Stimulated activated naive CD4-positive, alpha-beta T cell treated with Interleukin-2 at 50 U/mL for 16 hours (primary cell): ENCODE measurements at regions not wholly inside any gene's neighbourhood (a gene's known extent, or its start where the extent isn't known, plus 50 kb on each side); places are given as distances from the start of the nearest gene placed in this dataset.
"Not testable (repeated sequence)": the region's sequence is repeated elsewhere in the genome, so short reads cannot be mapped to it uniquely, and the experiment has no call there.

Experiments used
- DNase-seq: peaks from one replicate; lab custom pipeline; 2025; lab: John Stamatoyannopoulos, UW

DNA sequence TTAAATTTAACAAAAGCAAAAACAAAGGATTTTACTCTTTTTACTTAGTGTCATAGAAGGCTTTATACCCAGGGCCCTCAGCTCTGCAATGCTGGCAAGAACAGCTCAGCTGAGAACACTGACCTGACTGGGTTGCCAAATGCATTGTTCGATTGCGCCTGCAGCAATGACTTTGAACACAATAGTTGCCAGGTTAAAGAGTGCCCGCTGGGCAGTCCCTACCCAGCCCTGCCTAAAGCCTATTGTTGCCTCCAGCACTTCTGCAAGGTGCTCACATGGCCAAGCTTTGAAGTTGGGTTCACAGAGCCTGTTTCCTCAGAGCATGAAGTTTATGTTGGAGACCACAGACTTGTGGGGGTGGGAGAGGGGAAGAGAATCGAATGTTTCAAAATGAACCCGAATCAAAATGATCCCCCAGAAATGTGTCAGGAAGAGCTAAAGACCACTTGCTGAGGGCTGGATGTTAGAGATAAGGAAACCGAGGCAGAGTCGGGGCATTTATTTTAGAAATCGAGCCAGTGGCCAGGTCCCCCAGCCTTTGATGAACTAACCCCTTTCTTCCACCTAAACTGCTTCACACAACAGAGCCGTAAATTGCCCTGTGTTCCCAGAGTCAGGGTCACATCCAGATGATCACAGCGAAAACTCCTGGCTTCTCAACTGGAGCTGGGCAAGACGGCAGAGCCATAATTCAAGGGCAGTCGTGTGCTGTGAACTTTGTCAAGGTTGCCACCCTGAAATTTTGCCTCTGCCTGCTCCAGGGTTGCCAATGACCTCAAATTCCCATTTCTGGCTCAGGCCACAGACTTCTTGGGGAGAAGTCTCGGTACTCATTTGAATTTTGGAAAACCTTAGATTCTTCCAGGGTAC, 55.0 kb downstream of the FOXA2 start:
- no peak for DNase-seq

- no peak for DNase-seq
Observed at GRCh38 chr20:22526512-22527012, 57.8 kb downstream of the FOXA2 start.

GRCh38 chr20:22525821-22526220, 58.6 kb downstream of the FOXA2 start:
- DNase-seq, result no peak

DNA sequence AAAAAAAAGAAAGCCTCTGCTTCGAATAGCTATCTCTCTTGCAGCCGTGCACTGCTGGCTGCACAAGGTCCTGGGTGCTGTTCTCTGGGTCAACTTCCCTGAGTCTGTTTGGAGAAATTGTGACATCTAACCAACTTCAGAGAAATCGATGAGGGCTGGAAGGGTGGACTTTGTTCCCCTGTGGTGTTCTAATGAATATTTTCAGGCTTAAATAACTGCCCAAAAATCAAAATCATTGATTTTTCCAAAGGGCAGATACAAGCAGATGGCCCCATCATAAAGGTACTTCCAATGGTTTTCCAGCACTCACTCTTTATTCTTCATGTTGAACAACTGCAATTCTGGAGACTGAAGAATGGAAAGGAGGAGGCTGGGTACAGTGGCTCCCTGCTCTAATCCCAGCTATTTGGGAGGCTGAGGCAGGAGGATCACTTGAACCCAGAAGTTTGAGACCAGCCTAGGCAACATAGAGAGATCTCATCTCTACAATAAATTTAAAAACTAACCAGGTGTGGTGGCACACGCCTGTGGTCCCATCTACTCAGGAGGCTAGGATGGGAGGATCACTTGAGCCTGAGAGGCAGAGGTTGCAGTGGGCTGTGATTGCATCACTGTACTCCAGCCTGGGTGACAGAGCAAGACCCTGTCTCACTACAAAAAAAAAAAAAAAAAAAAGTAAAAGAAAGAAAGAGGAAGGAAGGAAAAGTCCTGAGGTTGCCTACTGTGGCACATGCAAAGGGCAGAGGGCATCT, 59.1 kb downstream of the FOXA2 start:
- no peak for DNase-seq

DNA sequence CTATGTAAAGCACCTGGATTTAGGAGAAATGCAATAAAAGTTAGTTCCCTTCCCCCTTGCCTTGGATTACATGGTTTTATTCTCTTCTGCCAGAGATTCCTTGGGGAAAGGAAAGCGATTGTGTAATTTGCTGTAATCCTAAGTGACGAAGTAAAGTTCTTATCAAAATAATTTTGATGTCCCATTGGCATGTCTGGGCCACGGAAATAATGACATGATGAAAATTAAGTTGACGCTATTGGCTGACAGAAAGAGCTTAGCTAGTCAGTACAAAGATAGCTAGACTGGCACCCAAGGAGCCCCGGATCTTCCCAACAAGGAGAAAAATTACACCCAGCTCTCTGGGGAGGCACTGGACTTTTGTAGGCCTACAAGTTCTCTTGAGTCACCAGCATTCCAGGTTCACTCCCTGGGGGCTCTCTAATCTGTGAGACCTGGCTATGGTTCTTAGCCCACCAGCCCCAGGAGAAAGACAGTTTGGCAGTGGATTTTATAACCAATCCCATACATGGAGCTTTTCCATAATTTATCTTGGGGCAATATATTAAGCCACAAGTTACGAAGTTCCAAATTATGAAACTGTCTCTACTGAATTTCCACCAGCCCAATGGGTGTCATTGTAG, 59.9 kb downstream of the FOXA2 start:
- no peak for DNase-seq

GRCh38 chr20:22523499-22524392, 60.6 kb downstream of the FOXA2 start:
- DNase-seq, result no peak

DNA sequence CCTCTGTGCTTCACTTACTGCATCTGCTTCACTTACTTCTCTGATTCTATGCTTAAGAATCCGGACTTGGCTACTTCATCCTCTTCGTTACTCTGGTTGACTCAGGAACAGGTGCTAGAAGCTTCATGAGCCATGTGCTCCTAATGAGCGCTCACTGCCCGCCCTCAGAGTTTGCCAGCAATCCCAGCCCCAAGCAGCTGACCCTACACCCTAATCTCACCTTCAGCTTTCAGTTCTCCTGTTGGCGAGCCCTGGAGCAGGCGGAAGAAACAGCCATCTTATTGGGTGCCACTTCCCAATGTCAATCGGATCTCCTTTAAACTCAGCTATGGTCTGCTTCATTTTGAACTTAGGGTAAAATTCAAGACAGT, 61.3 kb downstream of the FOXA2 start:
- DNase-seq, result no peak

DNA sequence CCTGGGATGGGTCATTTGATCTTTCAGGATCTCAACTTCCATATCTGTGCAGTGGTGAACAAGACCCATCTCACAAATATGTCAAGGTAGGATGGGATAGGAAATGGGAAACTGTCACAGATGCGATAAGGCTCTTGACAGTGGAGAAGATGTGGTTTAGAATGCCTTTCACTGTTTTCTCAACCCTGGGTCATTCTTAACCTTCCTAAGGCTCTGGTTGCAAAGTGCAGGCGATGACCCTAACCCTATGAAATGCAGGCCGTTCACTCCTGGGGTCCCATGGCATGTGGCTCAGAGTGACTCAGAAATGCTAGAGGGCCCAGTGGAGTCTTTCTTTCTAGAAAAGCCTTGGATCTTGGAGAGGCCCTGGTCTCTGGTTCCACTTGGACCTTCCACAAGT, 61.7 kb downstream of the FOXA2 start:
- DNase-seq, result no peak

DNA sequence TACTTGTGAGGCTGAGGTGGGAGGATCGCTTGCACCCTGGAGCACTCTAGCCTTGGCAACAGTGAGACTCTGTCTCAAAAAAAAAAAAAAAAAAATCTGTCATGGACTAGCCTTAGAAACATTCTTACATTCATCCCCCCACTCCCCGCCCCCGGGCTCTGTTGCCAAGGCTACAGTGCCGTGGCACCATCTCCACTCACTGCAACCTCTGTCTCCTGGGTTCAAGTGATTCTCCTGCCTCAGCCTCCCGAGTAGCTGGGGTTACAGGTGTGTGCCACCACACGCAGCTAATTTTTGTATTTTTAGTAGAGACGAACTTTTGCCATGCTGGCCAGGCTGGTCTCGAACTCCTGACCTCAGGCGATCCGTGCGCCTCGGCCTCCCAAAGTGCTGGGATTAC, 62.4 kb downstream of the FOXA2 start:
- not testable (repeated sequence) for DNase-seq

DNA sequence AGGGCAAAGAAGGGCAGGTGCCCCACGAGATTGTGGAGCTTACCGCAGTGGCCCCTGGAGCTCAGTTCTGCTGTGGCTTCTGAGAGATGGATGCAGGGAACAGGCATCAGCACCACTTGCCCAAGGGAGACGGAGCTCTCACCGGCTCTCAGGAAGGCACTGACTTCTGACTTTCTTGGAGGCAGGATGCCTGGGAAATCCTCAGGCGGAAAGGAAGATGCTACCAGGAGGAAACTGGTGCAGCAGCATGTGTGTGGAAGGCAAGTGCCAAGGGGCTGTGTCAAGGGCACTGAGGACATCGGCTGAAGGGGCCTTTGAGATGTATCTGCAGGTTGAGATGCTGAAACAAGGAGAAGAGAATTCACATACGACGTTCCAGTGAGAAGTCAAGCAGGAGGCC, 64.0 kb downstream of the FOXA2 start:
- no peak for DNase-seq

GRCh38 chr20:22515264-22515663, 69.1 kb downstream of the FOXA2 start:
- no peak for DNase-seq

GRCh38 chr20:22513574-22513973, 70.8 kb downstream of the FOXA2 start:
- no peak for DNase-seq

DNA sequence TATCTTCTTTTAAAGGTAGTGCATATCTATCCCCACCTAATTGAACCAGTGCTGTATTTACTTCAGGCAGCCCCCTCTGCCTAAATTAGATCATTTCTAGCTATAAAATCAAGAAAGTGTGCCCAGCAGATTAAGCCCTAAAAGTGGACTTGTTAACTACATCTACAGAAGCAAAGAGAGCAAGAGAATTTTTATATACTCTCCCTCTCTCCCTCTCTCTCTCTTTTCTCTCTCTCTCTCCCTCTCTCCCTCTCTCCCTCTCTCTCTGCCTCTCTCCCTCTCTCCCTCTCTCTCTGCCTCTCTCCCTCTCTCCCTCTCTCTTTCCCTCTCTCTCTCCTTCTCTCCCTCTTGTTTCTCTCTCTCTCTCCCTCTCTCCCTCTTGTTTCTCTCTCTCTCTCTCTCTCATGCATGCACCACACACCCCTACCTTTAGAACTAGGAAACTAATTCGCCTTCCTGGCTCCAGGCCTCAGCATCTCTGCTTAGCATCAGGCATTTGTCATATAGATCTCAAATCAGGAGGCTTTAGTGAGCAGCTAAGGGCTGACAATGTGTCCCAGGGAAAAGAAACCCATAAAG, 71.4 kb downstream of the FOXA2 start:
- DNase-seq, result no peak

DNA sequence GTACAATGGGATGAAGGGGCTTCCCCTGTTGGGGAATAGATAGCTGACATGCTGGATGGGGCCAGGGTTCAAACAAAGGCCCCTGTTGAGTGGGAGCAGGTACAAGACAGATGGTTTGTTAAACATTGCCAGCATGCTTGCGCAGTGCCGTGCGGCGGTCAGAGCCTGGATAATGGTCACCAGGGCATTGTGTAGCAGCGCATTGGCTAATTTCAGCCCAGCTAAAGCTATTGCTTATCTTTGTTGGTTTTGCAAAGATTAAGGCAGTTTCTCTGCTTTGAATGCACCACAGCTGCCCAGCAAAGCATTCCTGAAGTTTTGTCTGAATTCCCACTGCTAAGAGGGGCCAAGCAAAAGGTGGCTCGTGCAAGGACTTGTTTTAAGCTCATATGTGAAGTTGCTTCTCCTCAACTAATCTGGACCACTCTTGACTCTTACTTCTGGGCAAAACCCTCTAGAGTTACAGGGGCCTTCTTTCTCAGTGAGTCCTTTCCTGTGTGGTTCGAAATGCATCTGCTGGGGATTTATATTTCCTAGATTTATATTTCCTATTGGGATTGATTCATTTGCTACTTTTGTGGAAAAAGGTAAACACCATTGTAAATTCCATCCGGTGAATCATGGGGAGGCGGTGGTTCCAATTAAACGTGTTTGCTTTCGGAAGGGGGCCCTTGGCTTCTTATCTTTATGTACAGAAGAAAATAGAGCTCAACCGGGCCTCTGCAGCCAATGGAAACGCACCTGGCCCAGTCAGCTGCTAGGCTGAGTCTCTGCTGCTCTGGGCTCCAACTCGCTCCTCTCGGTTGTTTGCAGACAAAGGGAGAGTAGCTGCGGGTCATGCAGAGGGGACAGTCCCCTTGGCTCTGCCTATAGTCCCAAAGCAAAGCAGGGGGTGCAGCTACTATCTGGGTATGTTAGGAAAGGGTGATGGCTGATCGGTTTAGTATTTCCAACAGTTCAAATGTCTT, 72.1 kb downstream of the FOXA2 start:
- no peak for DNase-seq

GRCh38 chr20:22509843-22510147, 74.6 kb downstream of the FOXA2 start:
- no peak for DNase-seq

DNA sequence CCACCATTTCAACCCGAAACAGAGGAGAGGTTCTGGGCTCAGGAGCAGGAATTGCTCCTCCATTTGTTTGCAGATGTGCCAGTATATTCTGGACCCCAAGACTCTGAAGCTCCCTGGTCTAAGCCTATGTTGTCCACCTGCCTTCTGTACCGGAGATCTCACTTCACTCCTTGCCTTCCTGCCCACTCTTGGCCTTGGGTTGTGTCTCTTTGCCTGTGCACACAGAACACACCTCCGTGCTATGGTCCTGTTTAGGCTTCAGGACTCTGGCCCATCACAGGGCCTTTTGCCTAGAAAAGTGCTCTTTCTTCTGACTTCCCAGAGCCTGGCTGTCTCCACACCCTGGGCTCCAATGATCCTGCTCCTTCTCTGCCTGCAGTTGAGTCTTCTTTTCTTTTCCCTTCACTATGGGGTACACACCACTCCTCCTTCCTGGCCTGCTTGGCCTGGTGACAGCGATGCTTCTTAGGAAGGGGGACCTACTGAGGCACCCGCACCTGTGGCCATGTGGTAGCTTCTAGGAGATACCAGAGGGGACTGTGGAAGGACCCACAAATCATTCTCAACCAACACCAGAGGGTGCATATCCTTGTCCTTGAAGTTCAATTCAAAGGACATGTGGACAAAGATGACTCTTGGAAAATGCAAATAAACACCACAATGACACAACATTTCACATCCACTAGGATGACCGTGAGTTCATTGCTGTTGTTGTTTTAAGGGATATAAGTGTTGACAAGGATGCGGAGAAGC, 75.1 kb downstream of the FOXA2 start:
- DNase-seq, result no peak

GRCh38 chr20:22508426-22508825, 75.9 kb downstream of the FOXA2 start:
- DNase-seq, result no peak

DNA sequence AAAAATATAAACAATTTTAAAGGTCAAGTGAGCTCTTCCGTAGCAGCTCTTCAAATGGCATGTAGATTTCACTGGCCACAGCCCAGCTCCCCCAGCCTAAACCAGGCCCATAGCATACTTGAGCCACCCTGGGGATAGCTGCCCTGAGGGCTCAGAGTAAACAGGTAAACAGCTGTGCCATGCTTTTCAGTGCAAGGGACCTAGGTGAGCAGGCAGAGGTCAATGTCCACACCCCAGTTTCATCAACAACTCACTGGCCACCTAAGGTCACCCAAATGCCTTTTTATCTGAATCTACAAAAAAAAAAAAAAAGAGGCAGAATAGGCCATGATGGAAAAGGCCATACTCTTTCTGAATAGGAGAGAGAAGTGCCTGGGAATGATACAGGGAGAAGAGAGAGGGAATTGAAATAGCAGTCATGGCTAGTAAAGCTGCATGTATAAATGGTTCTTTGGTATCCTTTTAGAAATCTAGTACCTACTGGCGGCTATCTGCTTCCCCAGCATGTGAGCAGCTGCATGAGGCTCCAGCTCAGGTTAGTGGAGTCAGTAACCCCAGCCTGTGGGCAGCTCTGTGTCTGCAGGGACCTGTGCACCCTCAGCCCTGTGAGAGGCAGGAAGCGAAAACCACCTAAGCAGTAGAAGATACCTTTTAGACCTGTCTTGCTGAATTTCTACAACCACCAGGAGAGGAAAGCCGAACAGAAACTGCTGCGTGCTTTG, 77.0 kb downstream of the FOXA2 start:
- no peak for DNase-seq

DNA sequence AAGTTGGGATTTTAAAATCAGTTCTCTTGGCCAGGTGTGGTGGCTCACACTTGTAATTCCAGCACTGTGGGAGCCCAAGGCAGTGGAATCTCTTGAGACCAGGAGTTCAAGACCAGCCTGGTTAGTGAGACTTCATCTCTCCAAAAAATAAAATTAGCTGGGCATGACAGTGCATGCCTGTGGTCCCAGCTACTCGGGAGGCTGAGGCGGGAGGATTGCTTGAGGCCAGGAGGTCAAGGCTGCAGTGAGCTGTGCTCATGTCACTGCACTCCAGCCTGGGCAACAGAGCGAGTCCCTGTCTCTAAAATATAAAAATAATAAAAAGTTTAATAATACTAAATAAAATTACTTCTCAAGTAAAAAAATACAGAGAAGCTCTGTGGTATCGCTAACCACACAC, 77.5 kb downstream of the FOXA2 start:
- DNase-seq, result no peak
